K562 (cell line): ENCODE measurements at regions not wholly inside any gene's neighbourhood (a gene's known extent, or its start where the extent isn't known, plus 50 kb on each side); places are given as distances from the start of the nearest gene placed in this dataset.

Source experiments
- ATAC-seq: fragments of 200-7000 bp; cut with Tn5 transposase; 3 replicates; pipeline ENCODE4 v1.9.1; 2020; ENCODE audit warnings: moderate library complexity
- BruUV-seq: library from RNA; stranded (reverse); fragments of 400-500 nt; replicated peaks from 2 replicates; lab custom pipeline; 2021; lab: Mats Ljungman, UMichigan
- CTCF ChIA-PET: fragments of 300-600 bp; formaldehyde crosslinking; extraction: SDS; loops from one replicate; lab custom pipeline; 2021; ENCODE audit warnings: low intra/inter-chr PET ratio; lab: Yijun Ruan, JAX
- POLR2A ChIA-PET: fragments of 300-600, 350-650 bp; sonication (Branson Sonifier 250); formaldehyde crosslinking; extraction: SDS; loops from one replicate; lab custom pipeline; 2021; ENCODE audit warnings: antibody characterized with exemption, inconsistent platforms; lab: Yijun Ruan, JAX
- DNase-seq, 4 experiments: peaks; one replicate each; pipeline versions ENCODE4 v3.0.0 to v3.0.0-alpha.2; 2011 to 2018; ENCODE audit warnings: low spot score in 3 of 4, mixed read lengths in 3 of 4; ENCODE audit errors: extremely low read depth in 1 of 4
- FAIRE-seq: peaks from 2 replicates; lab custom pipeline; 2011; peaks lifted over from hg19 to GRCh38; lab: Jason Lieb, UNC
- H2AFZ ChIP-seq: 2 replicates; pipeline ENCODE4 v1.6.0; 2011; ENCODE audit warnings: low read depth, low read length, control low read depth, inconsistent platforms
- H3K27ac ChIP-seq: fragments of 200-600 bp; 3 replicates; pipeline ENCODE4 v1.8.0; 2011; ENCODE audit warnings: low read depth, mild to moderate bottlenecking, control low read depth, inconsistent platforms, low read length, moderate library complexity, mixed read lengths; ENCODE audit errors: extremely low read depth
- H3K27me3 ChIP-seq, 2 experiments: fragments of 300-600 bp in 1 of 2; 2 replicates in 1 of 2; 3 replicates in 1 of 2; pipeline versions ENCODE4 v1.6.0 to v1.8.0; 2011; ENCODE audit warnings: inconsistent platforms in 2 of 2, low read length in 2 of 2, mild to moderate bottlenecking in 1 of 2, mixed read lengths in 1 of 2, moderate library complexity in 1 of 2; ENCODE audit not compliant: control insufficient read depth in 2 of 2, insufficient read depth in 2 of 2
- H3K36me3 ChIP-seq: fragments of 300-600 bp; 3 replicates; pipeline ENCODE4 v1.8.0; 2011; ENCODE audit warnings: mild to moderate bottlenecking, low read length, inconsistent platforms; ENCODE audit not compliant: control insufficient read depth, insufficient read depth
- H3K4me1 ChIP-seq, 2 experiments: fragments of 200-600 bp in 1 of 2; replicated peaks in 1 of 2; 2 replicates in 1 of 2; 3 replicates in 1 of 2; pipeline versions ENCODE4 v1.5.1 to v1.8.0; 2011; ENCODE audit warnings: inconsistent platforms in 2 of 2, low read length in 2 of 2, mild to moderate bottlenecking in 1 of 2, mixed read lengths in 1 of 2, moderate library complexity in 1 of 2; ENCODE audit not compliant: control insufficient read depth in 2 of 2, insufficient read depth in 2 of 2
- H3K4me2 ChIP-seq: 2 replicates; pipeline ENCODE4 v1.6.1; 2011; ENCODE audit warnings: low read length, control low read depth, inconsistent platforms, mixed read lengths; ENCODE audit not compliant: insufficient read depth
- H3K4me3 ChIP-seq: fragments of 200-600 bp; sonication (generic), shearing (Covaris generic); 2 replicates; pipeline ENCODE4 v1.5.1; 2016; ENCODE audit warnings: control low read depth, inconsistent platforms
- H3K79me2 ChIP-seq: fragments of 200-600 bp; 3 replicates; pipeline ENCODE4 v1.8.0; 2011; ENCODE audit warnings: low read length, inconsistent platforms; ENCODE audit not compliant: control insufficient read depth, insufficient read depth
- H3K9ac ChIP-seq, 2 experiments: 2 replicates each; pipeline versions ENCODE4 v1.6.0 to v1.6.1; 2011; ENCODE audit warnings: low read depth in 2 of 2, low read length in 2 of 2, control low read depth in 1 of 2, inconsistent platforms in 1 of 2, mild to moderate bottlenecking in 1 of 2, mixed read lengths in 1 of 2; ENCODE audit not compliant: insufficient read depth in 1 of 2
- H3K9me1 ChIP-seq: one replicate; pipeline ENCODE4 v1.6.0; 2011; ENCODE audit warnings: inconsistent platforms, mild to moderate bottlenecking, low read length, moderate library complexity; ENCODE audit not compliant: control insufficient read depth, insufficient read depth
- H3K9me3 ChIP-seq: replicated peaks from 2 replicates; pipeline ENCODE4 v1.5.1; 2011; ENCODE audit warnings: low read depth, low read length, inconsistent platforms; ENCODE audit not compliant: control insufficient read depth, insufficient read depth
- H4K20me1 ChIP-seq: replicated peaks from 2 replicates; pipeline ENCODE4 v1.6.1; 2011; ENCODE audit warnings: low read length, inconsistent platforms, mixed read lengths; ENCODE audit not compliant: control insufficient read depth, insufficient read depth
- CBFB ChIP-seq: sonication (generic); formaldehyde crosslinking; IDR thresholded peaks from 2 replicates; pipeline ENCODE4 v1.4.0; 2020; ENCODE audit warnings: mild to moderate bottlenecking, missing genetic modification reagents
- CBX2 ChIP-seq: fragments of 200-600 bp; sonication (generic); IDR thresholded peaks from one replicate; pipeline ENCODE4 v1.6.1; 2012; ENCODE audit warnings: mild to moderate bottlenecking, low read length, inconsistent platforms; ENCODE audit not compliant: insufficient read depth, poor library complexity, severe bottlenecking
- NCOA6 ChIP-seq: fragments of 450-650 bp; IDR thresholded peaks from 2 replicates; pipeline ENCODE4 v1.6.1; 2017; ENCODE audit warnings: mild to moderate bottlenecking
- NONO ChIP-seq, 2 experiments: fragments of 200-400 bp in 1 of 2; fragments of 450-650 bp in 1 of 2; formaldehyde crosslinking in 1 of 2; IDR thresholded peaks; 2 replicates each; pipeline ENCODE4 v1.6.1; 2017; ENCODE audit warnings: low read depth in 2 of 2, mild to moderate bottlenecking in 2 of 2, moderate library complexity in 2 of 2, low read length in 1 of 2
- PCBP2 ChIP-seq: fragments of 200-400 bp; formaldehyde crosslinking; IDR thresholded peaks from 2 replicates; pipeline ENCODE4 v1.6.1; 2018; ENCODE audit warnings: low read length, low read depth, mild to moderate bottlenecking, moderate library complexity; ENCODE audit not compliant: poor library complexity, severe bottlenecking
- ZNF224 ChIP-seq: sonication (generic); formaldehyde crosslinking; IDR thresholded peaks from 2 replicates; pipeline ENCODE4 v1.8.0; 2022; ENCODE audit warnings: mild to moderate bottlenecking, missing genetic modification reagents
- in situ Hi-C: fragments of 300-500 bp; cut with MboI; formaldehyde crosslinking; loops from 4 replicates; pipeline ENCODE4 v1.15.0; 2018; ENCODE audit warnings: inconsistent platforms, mixed read lengths
- intact Hi-C: fragments of 100-400 bp; cut with micrococcal nuclease; formaldehyde crosslinking; loops from 2 replicates; pipeline ENCODE4 v1.14.2; 2022
- TF ChIP-seq, protein P1 (sequence below): fragments of 250-450 bp; sonication (Bioruptor Pico); IDR thresholded peaks from 2 replicates; pipeline ENCODE4 v1.5.0; 2021
- TF ChIP-seq, protein P2 (sequence below): IDR thresholded peaks from 2 replicates; pipeline ENCODE4 v1.6.1; 2011; ENCODE audit not compliant: insufficient read length; ENCODE audit errors: extremely low read depth
- TF ChIP-seq, protein P3 (sequence below), 2 experiments: fragments of 450-650 bp in 1 of 2; sonication (generic) in 1 of 2; formaldehyde crosslinking; conservative IDR thresholded peaks; 2 replicates each; pipeline versions ENCODE4 v1.4.0 to v1.8.1; 2020 to 2022; ENCODE audit warnings: mild to moderate bottlenecking in 1 of 2, missing genetic modification reagents in 1 of 2
- TF ChIP-seq, protein P4 (sequence below): sonication (generic); formaldehyde crosslinking; IDR thresholded peaks from 2 replicates; pipeline ENCODE4 v1.8.1; 2022; ENCODE audit warnings: missing genetic modification reagents

DNA sequence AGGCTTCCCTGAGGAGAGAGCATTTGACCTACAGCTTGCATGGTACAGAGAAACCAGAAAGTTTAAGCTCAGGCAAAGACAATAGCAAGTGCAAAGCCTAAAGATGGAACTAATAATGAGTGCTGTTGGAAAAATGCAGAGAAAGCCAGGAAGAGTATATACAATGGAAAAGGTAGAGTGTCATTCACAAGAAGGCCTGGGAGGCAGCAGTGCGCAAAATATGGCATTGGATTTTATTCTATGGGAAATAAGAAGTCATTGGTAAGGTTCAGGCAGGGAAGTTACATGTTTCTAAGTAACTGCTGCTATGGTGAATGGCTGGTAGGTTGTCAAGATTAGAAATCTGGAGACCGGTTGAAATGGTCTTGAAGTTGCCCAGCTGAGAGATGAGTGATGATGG is 2167.3 kb upstream of the CELF4 start (continued):
- TF ChIP-seq NCOA6 (no peak), NONO (IDR thresholded peaks at IDR 0.05; ENCODE audit: low read depth in 2 of 2, low read length in 1 of 2) (no peak)

DNA sequence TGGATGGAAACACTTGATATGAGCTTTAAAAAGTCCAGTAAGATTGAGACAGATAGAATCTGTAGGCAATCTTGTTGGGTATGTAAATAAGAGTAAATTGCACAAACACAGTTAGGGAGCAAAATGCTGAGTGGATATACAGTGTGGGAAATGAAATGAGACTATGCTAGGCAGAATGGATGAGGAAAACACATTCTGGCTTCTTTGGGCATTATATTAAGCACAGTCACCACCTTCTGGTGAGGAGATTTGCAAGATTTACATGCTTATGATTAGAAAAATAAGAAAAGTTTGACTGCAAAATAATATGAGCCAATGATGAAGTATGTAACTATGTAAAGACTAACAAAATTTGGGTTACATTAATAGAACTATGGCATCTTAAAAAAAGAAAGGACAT is 2165.0 kb upstream of the CELF4 start:
- ATAC-seq (no peak), DNase-seq (no peak), FAIRE-seq (no peak)
- intact Hi-C loops (no loop called here), in situ Hi-C loops (no loop called here)
- Histone ChIP-seq H3K36me3 (no peaks in the 10 kb centered on the region), H3K27ac (no peak overlapping the region), H3K79me2 (no peaks in the 10 kb centered on the region), H3K9ac (no peak overlapping the region), H3K27me3 (no peaks in the 10 kb centered on the region), H4K20me1 (no peaks in the 10 kb centered on the region), H3K4me2 (no peak overlapping the region), H3K4me3 (no peak overlapping the region), H3K9me3 (no peaks in the 10 kb centered on the region; the same call in 1 of the 2 replicates), H3K9me1 (no peaks in the 10 kb centered on the region), H3K4me1 (no peaks in the 10 kb centered on the region), H2AFZ (no peak overlapping the region)
- BruUV-seq = no TSS peak
- POLR2A ChIA-PET = no interaction called here
- CTCF ChIA-PET = no interaction called here
- TF ChIP-seq, protein P1, sequence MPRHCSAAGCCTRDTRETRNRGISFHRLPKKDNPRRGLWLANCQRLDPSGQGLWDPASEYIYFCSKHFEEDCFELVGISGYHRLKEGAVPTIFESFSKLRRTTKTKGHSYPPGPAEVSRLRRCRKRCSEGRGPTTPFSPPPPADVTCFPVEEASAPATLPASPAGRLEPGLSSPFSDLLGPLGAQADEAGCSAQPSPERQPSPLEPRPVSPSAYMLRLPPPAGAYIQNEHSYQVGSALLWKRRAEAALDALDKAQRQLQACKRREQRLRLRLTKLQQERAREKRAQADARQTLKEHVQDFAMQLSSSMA (CRISPR knock-in tag) = no peak
- TF ChIP-seq CBX2 (no peak), ZNF224 (CRISPR knock-in tag) (no peak), CBFB (CRISPR knock-in tag) (no peak), PCBP2 (no peak)
- TF ChIP-seq, protein P2, sequence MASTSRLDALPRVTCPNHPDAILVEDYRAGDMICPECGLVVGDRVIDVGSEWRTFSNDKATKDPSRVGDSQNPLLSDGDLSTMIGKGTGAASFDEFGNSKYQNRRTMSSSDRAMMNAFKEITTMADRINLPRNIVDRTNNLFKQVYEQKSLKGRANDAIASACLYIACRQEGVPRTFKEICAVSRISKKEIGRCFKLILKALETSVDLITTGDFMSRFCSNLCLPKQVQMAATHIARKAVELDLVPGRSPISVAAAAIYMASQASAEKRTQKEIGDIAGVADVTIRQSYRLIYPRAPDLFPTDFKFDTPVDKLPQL = no peak
- TF ChIP-seq, protein P3, sequence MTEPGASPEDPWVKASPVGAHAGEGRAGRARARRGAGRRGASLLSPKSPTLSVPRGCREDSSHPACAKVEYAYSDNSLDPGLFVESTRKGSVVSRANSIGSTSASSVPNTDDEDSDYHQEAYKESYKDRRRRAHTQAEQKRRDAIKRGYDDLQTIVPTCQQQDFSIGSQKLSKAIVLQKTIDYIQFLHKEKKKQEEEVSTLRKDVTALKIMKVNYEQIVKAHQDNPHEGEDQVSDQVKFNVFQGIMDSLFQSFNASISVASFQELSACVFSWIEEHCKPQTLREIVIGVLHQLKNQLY (CRISPR knock-in tag; conservative IDR thresholded peaks at IDR 0.05) = no peak
- TF ChIP-seq, protein P4, sequence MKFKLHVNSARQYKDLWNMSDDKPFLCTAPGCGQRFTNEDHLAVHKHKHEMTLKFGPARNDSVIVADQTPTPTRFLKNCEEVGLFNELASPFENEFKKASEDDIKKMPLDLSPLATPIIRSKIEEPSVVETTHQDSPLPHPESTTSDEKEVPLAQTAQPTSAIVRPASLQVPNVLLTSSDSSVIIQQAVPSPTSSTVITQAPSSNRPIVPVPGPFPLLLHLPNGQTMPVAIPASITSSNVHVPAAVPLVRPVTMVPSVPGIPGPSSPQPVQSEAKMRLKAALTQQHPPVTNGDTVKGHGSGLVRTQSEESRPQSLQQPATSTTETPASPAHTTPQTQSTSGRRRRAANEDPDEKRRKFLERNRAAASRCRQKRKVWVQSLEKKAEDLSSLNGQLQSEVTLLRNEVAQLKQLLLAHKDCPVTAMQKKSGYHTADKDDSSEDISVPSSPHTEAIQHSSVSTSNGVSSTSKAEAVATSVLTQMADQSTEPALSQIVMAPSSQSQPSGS (CRISPR knock-in tag) = no peak
